ENCODE measurements at regions not wholly inside any gene's neighbourhood (a gene's known extent, or its start where the extent isn't known, plus 50 kb on each side); places are given as distances from the start of the nearest gene placed in this dataset.

- TF ChIP-seq CTCF (IDR thresholded peaks at IDR 0.05; ENCODE audit: unreplicated experiment), result no peak
- DNase-seq (ENCODE audit: low spot score, unreplicated experiment), result no peak
- Mint-ChIP-seq H3K4me1 (ENCODE audit: low read depth) (no peaks in the 10 kb centered on the region), H3K9me3 (ENCODE audit: low read depth) (peaks cover 9% of the 10 kb centered on the region), H3K36me3 (ENCODE audit: insufficient read depth) (peaks cover 1% of the 10 kb centered on the region), H3K27me3 (no peaks in the 10 kb centered on the region), H3K4me3 (ENCODE audit: low read depth) (no peak overlapping the region), H3K27ac (no peak overlapping the region)
Measured at GRCh38 chr5:54667136-54667535, 149.6 kb downstream of the SNX18 start.

DNA sequence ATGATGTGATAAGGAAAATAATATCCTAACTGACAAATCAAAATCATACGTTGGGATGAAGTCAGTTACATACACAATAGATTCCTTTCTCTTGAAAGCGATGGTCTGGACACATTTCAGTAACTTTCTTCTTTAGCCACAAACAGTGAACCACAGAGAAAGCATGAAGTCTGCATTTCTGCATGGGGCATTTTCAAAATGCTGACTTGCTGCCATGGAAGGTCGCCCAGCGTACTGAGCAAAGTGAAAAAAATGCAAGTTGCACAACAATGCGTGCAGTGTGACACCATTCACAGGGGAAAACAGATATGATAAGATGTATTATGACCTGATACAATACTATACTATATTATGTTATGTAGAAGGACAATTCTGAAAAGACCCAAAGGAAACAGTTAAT lies 146.3 kb downstream of the SNX18 start:
- TF ChIP-seq CTCF (IDR thresholded peaks at IDR 0.05; ENCODE audit: unreplicated experiment), result no peak
- Mint-ChIP-seq H3K4me1 (ENCODE audit: low read depth) (no peaks in the 10 kb centered on the region), H3K27me3 (no peaks in the 10 kb centered on the region), H3K27ac (no peak overlapping the region), H3K36me3 (ENCODE audit: insufficient read depth) (no peaks in the 10 kb centered on the region), H3K9me3 (ENCODE audit: low read depth) (peaks cover 7% of the 10 kb centered on the region), H3K4me3 (ENCODE audit: low read depth) (no peak overlapping the region)
- no peak for DNase-seq (ENCODE audit: low spot score, unreplicated experiment)

GRCh38 chr5:54661111-54661510 lies 143.6 kb downstream of the SNX18 start:
- Mint-ChIP-seq H3K36me3 (ENCODE audit: insufficient read depth) (no peaks in the 10 kb centered on the region), H3K27me3 (no peaks in the 10 kb centered on the region), H3K4me3 (ENCODE audit: low read depth) (no peak overlapping the region), H3K9me3 (ENCODE audit: low read depth) (no peaks in the 10 kb centered on the region), H3K4me1 (ENCODE audit: low read depth) (no peaks in the 10 kb centered on the region), H3K27ac (no peak overlapping the region)
- no peak for DNase-seq (ENCODE audit: low spot score, unreplicated experiment)
- TF ChIP-seq CTCF (IDR thresholded peaks at IDR 0.05; ENCODE audit: unreplicated experiment), result no peak

GRCh38 chr5:54659700-54660131 lies 142.2 kb downstream of the SNX18 start:
- Mint-ChIP-seq H3K36me3 (ENCODE audit: insufficient read depth) (no peaks in the 10 kb centered on the region), H3K4me3 (ENCODE audit: low read depth) (no peak overlapping the region), H3K4me1 (ENCODE audit: low read depth) (no peaks in the 10 kb centered on the region), H3K27me3 (no peaks in the 10 kb centered on the region), H3K27ac (peak overlapping the region; percentile 4), H3K9me3 (ENCODE audit: low read depth) (no peaks in the 10 kb centered on the region)
- no peak for DNase-seq (ENCODE audit: low spot score, unreplicated experiment)
- no peak for TF ChIP-seq CTCF (IDR thresholded peaks at IDR 0.05; ENCODE audit: unreplicated experiment)

DNA sequence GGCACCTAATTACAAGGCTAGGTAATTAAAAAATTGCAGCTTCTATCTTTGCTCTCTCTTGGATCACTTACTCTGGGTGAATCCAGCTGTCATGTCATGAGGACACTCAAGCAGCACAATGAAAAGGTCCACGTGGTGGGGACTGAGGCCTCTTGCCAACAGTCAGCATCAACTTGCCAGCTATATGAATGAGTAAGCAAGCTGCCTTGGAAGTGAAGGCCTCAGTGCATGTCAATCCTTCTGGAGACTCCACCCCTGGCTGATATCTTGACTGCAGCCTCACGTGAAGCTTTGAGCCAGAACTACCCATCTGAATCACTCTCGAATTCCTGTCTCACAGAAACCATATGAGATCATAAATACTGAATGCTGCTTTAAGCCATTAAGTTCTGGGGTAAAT lies 140.5 kb downstream of the SNX18 start:
- Mint-ChIP-seq H3K27ac (no peak overlapping the region), H3K4me1 (ENCODE audit: low read depth) (no peaks in the 10 kb centered on the region), H3K9me3 (ENCODE audit: low read depth) (no peaks in the 10 kb centered on the region), H3K4me3 (ENCODE audit: low read depth) (no peak overlapping the region), H3K27me3 (no peaks in the 10 kb centered on the region), H3K36me3 (ENCODE audit: insufficient read depth) (no peaks in the 10 kb centered on the region)
- TF ChIP-seq CTCF (IDR thresholded peaks at IDR 0.05; ENCODE audit: unreplicated experiment), result no peak
- DNase-seq (ENCODE audit: low spot score, unreplicated experiment), result no peak
